ENCODE measurements at regions not wholly inside any gene's neighbourhood (a gene's known extent, or its start where the extent isn't known, plus 50 kb on each side); places are given as distances from the start of the nearest gene placed in this dataset.

- CTCF ChIA-PET = no interaction called here
- no peaks in the 10 kb centered on the region for H3K27me3 ChIP-seq (replicated peaks; ENCODE audit: control insufficient read depth, insufficient read depth, low read length)
- Mint-ChIP-seq H3K4me3 (ENCODE audit: unreplicated experiment) (no peak overlapping the region), H3K9me3 (ENCODE audit: unreplicated experiment) (no peaks in the 10 kb centered on the region), H3K36me3 (ENCODE audit: insufficient read depth, unreplicated experiment) (no peaks in the 10 kb centered on the region), H3K27ac (ENCODE audit: unreplicated experiment) (no peak overlapping the region), H3K27me3 (ENCODE audit: insufficient read depth, unreplicated experiment) (no peaks in the 10 kb centered on the region), H3K4me1 (ENCODE audit: low read depth, unreplicated experiment) (peaks cover 13% of the 10 kb centered on the region)
- H3K9me3 ChIP-seq = no peaks in the 10 kb centered on the region
- POLR2A ChIA-PET = no interaction called here
- H3K4me3 ChIP-seq (ENCODE audit: low read depth, low read length) = no peak overlapping the region
- no peaks in the 10 kb centered on the region for H3K36me3 ChIP-seq (ENCODE audit: control insufficient read depth, insufficient read depth, low read length)
- DNase-seq = no peak
- TF ChIP-seq, protein P1, sequence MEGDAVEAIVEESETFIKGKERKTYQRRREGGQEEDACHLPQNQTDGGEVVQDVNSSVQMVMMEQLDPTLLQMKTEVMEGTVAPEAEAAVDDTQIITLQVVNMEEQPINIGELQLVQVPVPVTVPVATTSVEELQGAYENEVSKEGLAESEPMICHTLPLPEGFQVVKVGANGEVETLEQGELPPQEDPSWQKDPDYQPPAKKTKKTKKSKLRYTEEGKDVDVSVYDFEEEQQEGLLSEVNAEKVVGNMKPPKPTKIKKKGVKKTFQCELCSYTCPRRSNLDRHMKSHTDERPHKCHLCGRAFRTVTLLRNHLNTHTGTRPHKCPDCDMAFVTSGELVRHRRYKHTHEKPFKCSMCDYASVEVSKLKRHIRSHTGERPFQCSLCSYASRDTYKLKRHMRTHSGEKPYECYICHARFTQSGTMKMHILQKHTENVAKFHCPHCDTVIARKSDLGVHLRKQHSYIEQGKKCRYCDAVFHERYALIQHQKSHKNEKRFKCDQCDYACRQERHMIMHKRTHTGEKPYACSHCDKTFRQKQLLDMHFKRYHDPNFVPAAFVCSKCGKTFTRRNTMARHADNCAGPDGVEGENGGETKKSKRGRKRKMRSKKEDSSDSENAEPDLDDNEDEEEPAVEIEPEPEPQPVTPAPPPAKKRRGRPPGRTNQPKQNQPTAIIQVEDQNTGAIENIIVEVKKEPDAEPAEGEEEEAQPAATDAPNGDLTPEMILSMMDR (IDR thresholded peaks at IDR 0.05; ENCODE audit: insufficient read depth in 1 of 2, low read depth in 1 of 2, low read length in 1 of 2, severe bottlenecking in 1 of 2, unreplicated experiment in 1 of 2) = no peak
- no peaks in the 10 kb centered on the region for H3K4me1 ChIP-seq
- intact Hi-C loops (cut with micrococcal nuclease; ENCODE audit: unreplicated experiment) = no loop called here
- BruUV-seq (replicated peaks) = no TSS peak
Observed at GRCh38 chr10:88110822-88111221, 247.4 kb downstream of the PTEN start.

DNA sequence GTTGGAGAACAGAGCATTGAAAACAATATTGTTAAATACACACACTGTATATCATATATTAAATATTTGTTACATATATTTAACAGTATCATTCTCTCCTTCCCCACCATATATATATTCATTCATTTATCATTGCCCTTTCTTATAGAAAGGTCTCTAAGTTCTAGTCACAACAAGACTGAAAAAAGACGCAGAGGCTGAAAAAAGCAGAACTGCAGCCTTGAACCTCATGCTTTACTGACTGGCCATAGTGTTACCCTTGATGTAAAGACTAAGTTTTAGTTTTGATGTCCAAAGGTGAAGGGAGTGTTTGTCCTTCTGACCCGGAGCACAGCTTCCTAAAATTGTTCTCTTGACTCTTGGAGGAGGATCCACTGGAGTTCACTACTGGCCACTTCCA lies 247.9 kb downstream of the PTEN start:
- H3K27ac Mint-ChIP-seq (ENCODE audit: unreplicated experiment) = no peak overlapping the region
- H3K36me3 Mint-ChIP-seq (ENCODE audit: insufficient read depth, unreplicated experiment) = no peaks in the 10 kb centered on the region
- peaks cover 13% of the 10 kb centered on the region for H3K4me1 Mint-ChIP-seq (ENCODE audit: low read depth, unreplicated experiment)
- DNase-seq = no peak
- H3K4me3 Mint-ChIP-seq (ENCODE audit: unreplicated experiment) = no peak overlapping the region
- Histone ChIP-seq H3K9me3 (no peaks in the 10 kb centered on the region), H3K27me3 (replicated peaks; ENCODE audit: control insufficient read depth, insufficient read depth, low read length) (no peaks in the 10 kb centered on the region), H3K4me3 (ENCODE audit: low read depth, low read length) (no peak overlapping the region), H3K36me3 (ENCODE audit: control insufficient read depth, insufficient read depth, low read length) (no peaks in the 10 kb centered on the region), H3K4me1 (no peaks in the 10 kb centered on the region)
- ChIA-PET CTCF (no interaction called here), POLR2A (no interaction called here)
- no peaks in the 10 kb centered on the region for H3K27me3 Mint-ChIP-seq (ENCODE audit: insufficient read depth, unreplicated experiment)
- intact Hi-C loops (cut with micrococcal nuclease; ENCODE audit: unreplicated experiment) = no loop called here
- H3K9me3 Mint-ChIP-seq (ENCODE audit: unreplicated experiment) = no peaks in the 10 kb centered on the region
- no TSS peak for BruUV-seq (replicated peaks)
- TF ChIP-seq, protein P1 (IDR thresholded peaks at IDR 0.05; ENCODE audit: insufficient read depth in 1 of 2, low read depth in 1 of 2, low read length in 1 of 2, severe bottlenecking in 1 of 2, unreplicated experiment in 1 of 2) = no peak

DNA sequence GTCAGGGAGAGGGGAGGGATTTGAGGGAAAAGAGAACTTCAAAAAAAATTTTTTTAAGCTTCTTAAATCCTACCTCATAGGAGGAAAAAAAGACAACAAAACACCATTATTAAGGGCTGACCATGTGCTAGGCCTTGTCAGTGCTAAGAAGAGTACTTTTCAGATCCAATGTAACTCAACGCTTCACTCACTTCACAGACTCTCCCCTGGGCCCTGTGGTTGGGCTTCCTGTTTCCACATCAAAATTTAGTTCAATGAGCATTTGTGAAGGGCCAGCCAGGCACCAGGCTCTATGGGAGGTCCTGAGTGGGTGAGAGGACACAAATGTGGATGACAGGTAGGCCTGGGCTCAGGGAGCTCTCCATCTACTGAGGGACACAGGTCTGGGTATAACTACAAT lies 249.8 kb downstream of the PTEN start:
- no peaks in the 10 kb centered on the region for H3K36me3 Mint-ChIP-seq (ENCODE audit: insufficient read depth, unreplicated experiment)
- Histone ChIP-seq H3K4me3 (ENCODE audit: low read depth, low read length) (no peak overlapping the region), H3K27me3 (replicated peaks; ENCODE audit: control insufficient read depth, insufficient read depth, low read length) (no peaks in the 10 kb centered on the region), H3K4me1 (no peaks in the 10 kb centered on the region), H3K9me3 (no peaks in the 10 kb centered on the region), H3K36me3 (ENCODE audit: control insufficient read depth, insufficient read depth, low read length) (no peaks in the 10 kb centered on the region)
- intact Hi-C loops (cut with micrococcal nuclease; ENCODE audit: unreplicated experiment) = no loop called here
- POLR2A ChIA-PET = no interaction called here
- BruUV-seq (replicated peaks) = no TSS peak
- no peaks in the 10 kb centered on the region for H3K27me3 Mint-ChIP-seq (ENCODE audit: insufficient read depth, unreplicated experiment)
- CTCF ChIA-PET = interaction anchor here (1.2 to 1.9 kb wide), 3 partner anchors 251 to 295 kb away, joined by 4 to 13 read pairs (median 7); partner anchors contain the start of gene ATAD1
- H3K4me1 Mint-ChIP-seq (ENCODE audit: low read depth, unreplicated experiment) = peaks cover 13% of the 10 kb centered on the region
- H3K9me3 Mint-ChIP-seq (ENCODE audit: unreplicated experiment) = no peaks in the 10 kb centered on the region
- TF ChIP-seq, protein P1 (IDR thresholded peaks at IDR 0.05; ENCODE audit: insufficient read depth in 1 of 2, low read depth in 1 of 2, low read length in 1 of 2, severe bottlenecking in 1 of 2, unreplicated experiment in 1 of 2) = no peak
- H3K4me3 Mint-ChIP-seq (ENCODE audit: unreplicated experiment) = no peak overlapping the region
- DNase-seq = no peak
- H3K27ac Mint-ChIP-seq (ENCODE audit: unreplicated experiment) = no peak overlapping the region
